ENCODE measurements at regions not wholly inside any gene's neighbourhood (a gene's known extent, or its start where the extent isn't known, plus 50 kb on each side); places are given as distances from the start of the nearest gene placed in this dataset.

- Histone ChIP-seq H3K9me3 (no peaks in the 10 kb centered on the region), H3K27ac (no peak overlapping the region), H3K4me3 (no peak overlapping the region), H3K27me3 (no peaks in the 10 kb centered on the region), H3K36me3 (no peaks in the 10 kb centered on the region), H3K4me1 (no peaks in the 10 kb centered on the region)
- TF ChIP-seq POLR2A (IDR thresholded peaks at IDR 0.05), result no peak
- TF ChIP-seq CTCF (IDR thresholded peaks at IDR 0.05), result no peak
- DNase-seq, result no peak
Measured at GRCh38 chrX:4932790-4933189, 1219.3 kb upstream of the PRKX start.

DNA sequence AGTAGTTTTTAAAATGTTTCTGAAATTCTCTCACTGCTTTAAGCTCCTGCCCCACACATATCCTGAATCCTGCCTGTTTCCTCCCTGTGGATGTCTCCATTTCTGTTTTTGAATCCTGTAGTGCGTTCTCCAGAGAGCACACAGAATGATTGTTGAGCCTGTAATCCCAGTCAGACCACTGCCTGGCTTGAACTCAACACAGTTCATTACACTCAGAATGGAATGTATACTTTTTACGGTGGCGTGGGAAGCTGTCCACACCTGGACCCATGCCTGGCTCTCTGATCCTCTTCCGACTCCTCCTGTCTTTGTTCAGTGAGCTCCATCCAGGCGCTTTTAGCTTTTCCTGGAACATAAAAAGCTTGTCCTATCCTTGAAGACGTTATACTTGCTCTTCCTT, 1217.0 kb upstream of the PRKX start:
- H3K36me3 ChIP-seq, result no peaks in the 10 kb centered on the region
- TF ChIP-seq CTCF (IDR thresholded peaks at IDR 0.05) (no peak), POLR2A (IDR thresholded peaks at IDR 0.05) (no peak)
- H3K27me3 ChIP-seq, result no peaks in the 10 kb centered on the region
- no peaks in the 10 kb centered on the region for H3K9me3 ChIP-seq
- H3K4me1 ChIP-seq, result no peaks in the 10 kb centered on the region
- no peak for DNase-seq
- H3K4me3 ChIP-seq, result no peak overlapping the region
- no peak overlapping the region for H3K27ac ChIP-seq

DNA sequence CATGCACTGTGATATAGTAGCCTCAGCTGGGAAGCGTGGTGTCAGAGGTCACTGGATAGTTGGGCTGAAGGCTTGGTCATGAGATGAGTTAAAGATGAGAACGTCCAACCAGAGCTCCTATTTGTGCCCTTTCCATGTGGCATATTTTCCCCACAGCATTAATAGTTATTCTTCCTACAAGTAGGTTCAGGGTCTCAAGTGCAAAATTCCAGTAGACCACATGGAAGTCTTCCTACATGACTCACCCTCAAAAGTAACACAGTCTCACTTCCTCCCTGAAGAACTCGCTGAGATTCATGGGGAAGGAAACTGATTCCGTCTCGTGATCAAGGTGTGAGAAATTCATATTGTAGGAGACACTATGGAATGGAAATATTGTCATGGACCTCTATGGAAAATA, 1212.5 kb upstream of the PRKX start:
- TF ChIP-seq POLR2A (IDR thresholded peaks at IDR 0.05) (no peak), CTCF (IDR thresholded peaks at IDR 0.05) (no peak)

GRCh38 chrX:4909348-4909747, 1195.9 kb upstream of the PRKX start:
- no peaks in the 10 kb centered on the region for H3K36me3 ChIP-seq
- no peaks in the 10 kb centered on the region for H3K9me3 ChIP-seq
- no peak for DNase-seq
- no peak overlapping the region for H3K27ac ChIP-seq
- no peaks in the 10 kb centered on the region for H3K27me3 ChIP-seq
- no peaks in the 10 kb centered on the region for H3K4me1 ChIP-seq
- TF ChIP-seq POLR2A (IDR thresholded peaks at IDR 0.05) (no peak), CTCF (IDR thresholded peaks at IDR 0.05) (no peak)
- no peak overlapping the region for H3K4me3 ChIP-seq

More for the DNA sequence above, 1212.5 kb upstream of the PRKX start:
- no peak for DNase-seq
- Histone ChIP-seq H3K27ac (no peak overlapping the region), H3K9me3 (no peaks in the 10 kb centered on the region), H3K4me1 (no peaks in the 10 kb centered on the region), H3K4me3 (no peak overlapping the region), H3K27me3 (no peaks in the 10 kb centered on the region), H3K36me3 (no peaks in the 10 kb centered on the region)

GRCh38 chrX:4905576-4905975, 1192.1 kb upstream of the PRKX start:
- no peak overlapping the region for H3K4me3 ChIP-seq
- no peak overlapping the region for H3K27ac ChIP-seq
- TF ChIP-seq CTCF (IDR thresholded peaks at IDR 0.05) (no peak), POLR2A (IDR thresholded peaks at IDR 0.05) (no peak)
- no peaks in the 10 kb centered on the region for H3K9me3 ChIP-seq
- no peak for DNase-seq
- H3K36me3 ChIP-seq, result no peaks in the 10 kb centered on the region
- no peaks in the 10 kb centered on the region for H3K27me3 ChIP-seq
- no peaks in the 10 kb centered on the region for H3K4me1 ChIP-seq

- no peak for DNase-seq
- H3K9me3 ChIP-seq, result no peaks in the 10 kb centered on the region
- TF ChIP-seq POLR2A (IDR thresholded peaks at IDR 0.05) (no peak), CTCF (IDR thresholded peaks at IDR 0.05) (no peak)
- H3K36me3 ChIP-seq, result no peaks in the 10 kb centered on the region
- no peak overlapping the region for H3K27ac ChIP-seq
- H3K27me3 ChIP-seq, result no peaks in the 10 kb centered on the region
- no peak overlapping the region for H3K4me3 ChIP-seq
- no peaks in the 10 kb centered on the region for H3K4me1 ChIP-seq
Measured at GRCh38 chrX:4881277-4881676, 1167.8 kb upstream of the PRKX start.

Data from Peyer's patch (tissue), 4 donors.